Sigmoid colon (tissue), 4 donors: ENCODE measurements at regions not wholly inside any gene's neighbourhood (a gene's known extent, or its start where the extent isn't known, plus 50 kb on each side); places are given as distances from the start of the nearest gene placed in this dataset.

Experiments
- EP300 ChIP-seq, 4 donors: sonication (generic); formaldehyde crosslinking; IDR thresholded peaks; one replicate each; pipeline ENCODE4 v1.6.1; 2017; ENCODE audit warnings: antibody characterized with exemption in 4 of 4
- POLR2A ChIP-seq, 2 donors: fragments of 450-650 bp; IDR thresholded peaks; one replicate each; pipeline ENCODE4 v1.6.1; 2016; ENCODE audit warnings: antibody characterized with exemption in 2 of 2, mild to moderate bottlenecking in 2 of 2, moderate library complexity in 2 of 2
- TF ChIP-seq, protein P1 (sequence below), 4 experiments: fragments of 450-650 bp in 3 of 4; fragments of 200-600 bp in 1 of 4; IDR thresholded peaks; one replicate each; pipeline ENCODE4 v1.5.1; 2016 to 2019; ENCODE audit warnings: antibody characterized with exemption in 4 of 4, mild to moderate bottlenecking in 3 of 4, moderate library complexity in 2 of 4

DNA sequence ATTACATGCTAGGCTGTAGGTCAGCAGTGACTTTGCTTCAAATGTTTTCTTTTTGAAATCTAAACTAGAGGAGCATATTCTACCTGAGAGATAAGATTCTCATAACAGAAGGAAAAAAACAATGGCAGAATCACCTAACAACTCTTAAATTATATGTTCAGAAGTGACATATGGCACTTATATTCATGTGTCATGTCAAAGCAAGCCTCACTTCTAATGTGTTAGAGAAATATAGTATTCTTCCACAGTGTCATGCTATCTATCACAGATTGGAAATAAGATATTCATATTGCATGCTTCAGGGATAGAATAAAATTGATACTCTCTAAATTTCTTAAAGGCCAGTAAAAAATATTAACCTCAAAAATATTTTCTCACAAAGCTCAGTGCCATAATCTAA, 874.6 kb upstream of the PRMT6 start:
- TF ChIP-seq, protein P1, sequence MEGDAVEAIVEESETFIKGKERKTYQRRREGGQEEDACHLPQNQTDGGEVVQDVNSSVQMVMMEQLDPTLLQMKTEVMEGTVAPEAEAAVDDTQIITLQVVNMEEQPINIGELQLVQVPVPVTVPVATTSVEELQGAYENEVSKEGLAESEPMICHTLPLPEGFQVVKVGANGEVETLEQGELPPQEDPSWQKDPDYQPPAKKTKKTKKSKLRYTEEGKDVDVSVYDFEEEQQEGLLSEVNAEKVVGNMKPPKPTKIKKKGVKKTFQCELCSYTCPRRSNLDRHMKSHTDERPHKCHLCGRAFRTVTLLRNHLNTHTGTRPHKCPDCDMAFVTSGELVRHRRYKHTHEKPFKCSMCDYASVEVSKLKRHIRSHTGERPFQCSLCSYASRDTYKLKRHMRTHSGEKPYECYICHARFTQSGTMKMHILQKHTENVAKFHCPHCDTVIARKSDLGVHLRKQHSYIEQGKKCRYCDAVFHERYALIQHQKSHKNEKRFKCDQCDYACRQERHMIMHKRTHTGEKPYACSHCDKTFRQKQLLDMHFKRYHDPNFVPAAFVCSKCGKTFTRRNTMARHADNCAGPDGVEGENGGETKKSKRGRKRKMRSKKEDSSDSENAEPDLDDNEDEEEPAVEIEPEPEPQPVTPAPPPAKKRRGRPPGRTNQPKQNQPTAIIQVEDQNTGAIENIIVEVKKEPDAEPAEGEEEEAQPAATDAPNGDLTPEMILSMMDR (IDR thresholded peaks at IDR 0.05) = no peak
- TF ChIP-seq POLR2A (IDR thresholded peaks at IDR 0.05) (no peak), EP300 (IDR thresholded peaks at IDR 0.05) (no peak)
